ENCODE measurements at regions not wholly inside any gene's neighbourhood (a gene's known extent, or its start where the extent isn't known, plus 50 kb on each side); places are given as distances from the start of the nearest gene placed in this dataset.

DNA sequence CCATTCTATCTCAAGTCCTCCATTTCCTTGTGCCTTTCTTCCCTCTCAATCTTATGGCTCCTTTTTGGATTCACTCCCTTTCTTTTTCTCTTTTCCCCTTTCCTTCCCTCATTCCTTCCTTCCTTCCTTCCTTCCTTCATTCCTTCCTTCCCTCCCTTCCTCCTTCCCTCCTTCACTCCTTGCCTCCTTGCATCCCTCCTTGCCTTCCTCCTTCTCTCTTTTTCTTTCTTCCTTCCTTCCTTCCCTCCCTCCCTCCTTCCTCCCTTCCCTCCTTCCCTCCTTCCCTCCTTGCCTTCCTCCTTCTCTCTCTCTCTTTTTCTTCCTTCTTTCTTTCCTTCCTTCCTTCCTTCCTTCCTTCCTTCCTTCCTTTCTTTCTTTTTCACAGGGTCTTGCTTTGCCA is 120.1 kb downstream of the SAMD9 start:
- no peak overlapping the region for H3K27ac ChIP-seq
- TF ChIP-seq POLR2A (IDR thresholded peaks at IDR 0.05), result no peak
- no peak for TF ChIP-seq POLR2AphosphoS5 (IDR thresholded peaks at IDR 0.05)
- TF ChIP-seq, protein P1, sequence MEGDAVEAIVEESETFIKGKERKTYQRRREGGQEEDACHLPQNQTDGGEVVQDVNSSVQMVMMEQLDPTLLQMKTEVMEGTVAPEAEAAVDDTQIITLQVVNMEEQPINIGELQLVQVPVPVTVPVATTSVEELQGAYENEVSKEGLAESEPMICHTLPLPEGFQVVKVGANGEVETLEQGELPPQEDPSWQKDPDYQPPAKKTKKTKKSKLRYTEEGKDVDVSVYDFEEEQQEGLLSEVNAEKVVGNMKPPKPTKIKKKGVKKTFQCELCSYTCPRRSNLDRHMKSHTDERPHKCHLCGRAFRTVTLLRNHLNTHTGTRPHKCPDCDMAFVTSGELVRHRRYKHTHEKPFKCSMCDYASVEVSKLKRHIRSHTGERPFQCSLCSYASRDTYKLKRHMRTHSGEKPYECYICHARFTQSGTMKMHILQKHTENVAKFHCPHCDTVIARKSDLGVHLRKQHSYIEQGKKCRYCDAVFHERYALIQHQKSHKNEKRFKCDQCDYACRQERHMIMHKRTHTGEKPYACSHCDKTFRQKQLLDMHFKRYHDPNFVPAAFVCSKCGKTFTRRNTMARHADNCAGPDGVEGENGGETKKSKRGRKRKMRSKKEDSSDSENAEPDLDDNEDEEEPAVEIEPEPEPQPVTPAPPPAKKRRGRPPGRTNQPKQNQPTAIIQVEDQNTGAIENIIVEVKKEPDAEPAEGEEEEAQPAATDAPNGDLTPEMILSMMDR (IDR thresholded peaks at IDR 0.05 in 8 of 11, conservative IDR thresholded peaks at IDR 0.05 in 3 of 11), result no peak
- DNase-seq, result no peak
- no peaks in the 10 kb centered on the region for H3K36me3 ChIP-seq
- no peaks in the 10 kb centered on the region for H3K4me1 ChIP-seq
- no peak overlapping the region for H3K4me3 ChIP-seq
- intact Hi-C loops (cut with DNase I; ENCODE audit: low total_unique reads), result no loop called here
- H3K27me3 ChIP-seq (replicated peaks in 1 of 7), result peaks cover 0 to 4% (median 0%) of the 10 kb centered on the region in 7 donors
- H3K9me3 ChIP-seq, result no peaks in the 10 kb centered on the region

DNA sequence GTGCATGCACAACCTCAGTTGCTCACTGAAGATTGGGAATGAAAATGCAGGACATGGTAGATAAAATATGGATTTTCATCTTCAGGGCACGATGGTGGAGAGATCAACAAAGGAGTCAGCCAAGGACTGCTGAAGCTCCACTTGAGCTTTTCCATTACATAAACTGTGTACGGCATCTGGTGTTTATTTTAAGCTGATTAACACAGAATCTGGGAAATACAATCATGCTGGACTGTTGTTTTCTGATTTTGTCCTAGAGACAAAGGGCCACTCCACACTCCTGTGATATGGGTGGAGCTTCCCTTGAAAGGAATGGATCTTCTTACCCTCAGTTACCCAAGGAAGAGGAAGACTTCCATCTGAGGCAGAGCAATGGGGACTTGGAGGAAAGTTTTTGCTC is 120.6 kb downstream of the SAMD9 start:
- no peaks in the 10 kb centered on the region for H3K36me3 ChIP-seq
- 47 to 88% (median 77%) methylated on average over 2 of the region's 2 CpGs for WGBS, 5 donors
- H3K27ac ChIP-seq, result no peak overlapping the region
- no peaks in the 10 kb centered on the region for H3K9me3 ChIP-seq
- intact Hi-C loops (cut with DNase I; ENCODE audit: low total_unique reads), result no loop called here
- no peaks in the 10 kb centered on the region for H3K4me1 ChIP-seq
- TF ChIP-seq, protein P1 (IDR thresholded peaks at IDR 0.05 in 8 of 11, conservative IDR thresholded peaks at IDR 0.05 in 3 of 11), result no peak
- no peak for TF ChIP-seq POLR2A (IDR thresholded peaks at IDR 0.05)
- no peak for TF ChIP-seq POLR2AphosphoS5 (IDR thresholded peaks at IDR 0.05)
- H3K4me3 ChIP-seq, result no peak overlapping the region
- no peak for DNase-seq
- peaks cover 0 to 4% (median 0%) of the 10 kb centered on the region in 7 donors for H3K27me3 ChIP-seq (replicated peaks in 1 of 7)

DNA sequence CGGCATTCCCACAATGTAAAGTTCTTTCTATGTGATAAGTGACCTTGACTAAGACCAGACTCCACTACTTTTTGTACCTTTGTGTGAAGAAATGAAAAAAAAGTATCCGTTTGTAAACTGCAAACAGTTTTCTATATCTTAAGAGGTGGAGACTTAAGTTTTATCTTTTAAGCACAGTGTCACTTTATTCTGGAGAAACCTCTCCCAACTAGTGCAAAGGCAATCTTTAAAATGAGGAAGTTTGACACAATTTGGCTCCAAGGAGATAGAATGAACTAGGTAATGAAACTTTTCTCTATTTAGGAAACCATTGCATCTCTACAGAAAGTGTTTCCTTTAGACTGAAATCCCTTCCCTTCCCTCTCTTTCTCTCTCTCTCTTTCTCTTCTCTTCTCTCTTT is 122.9 kb downstream of the SAMD9 start:
- no peaks in the 10 kb centered on the region for H3K9me3 ChIP-seq
- H3K4me3 ChIP-seq, result no peak overlapping the region
- TF ChIP-seq, protein P1 (IDR thresholded peaks at IDR 0.05 in 8 of 11, conservative IDR thresholded peaks at IDR 0.05 in 3 of 11), result no peak
- TF ChIP-seq POLR2A (IDR thresholded peaks at IDR 0.05) (no peak), POLR2AphosphoS5 (IDR thresholded peaks at IDR 0.05) (no peak)
- peaks cover 0 to 4% (median 0%) of the 10 kb centered on the region in 7 donors for H3K27me3 ChIP-seq (replicated peaks in 1 of 7)
- intact Hi-C loops (cut with DNase I; ENCODE audit: low total_unique reads), result no loop called here
- no peaks in the 10 kb centered on the region for H3K36me3 ChIP-seq
- no peaks in the 10 kb centered on the region for H3K4me1 ChIP-seq
- H3K27ac ChIP-seq, result no peak overlapping the region
- no peak for DNase-seq
- WGBS, 5 donors, result 68 to 79% (median 73%) methylated on average over 2 of the region's 2 CpGs

DNA sequence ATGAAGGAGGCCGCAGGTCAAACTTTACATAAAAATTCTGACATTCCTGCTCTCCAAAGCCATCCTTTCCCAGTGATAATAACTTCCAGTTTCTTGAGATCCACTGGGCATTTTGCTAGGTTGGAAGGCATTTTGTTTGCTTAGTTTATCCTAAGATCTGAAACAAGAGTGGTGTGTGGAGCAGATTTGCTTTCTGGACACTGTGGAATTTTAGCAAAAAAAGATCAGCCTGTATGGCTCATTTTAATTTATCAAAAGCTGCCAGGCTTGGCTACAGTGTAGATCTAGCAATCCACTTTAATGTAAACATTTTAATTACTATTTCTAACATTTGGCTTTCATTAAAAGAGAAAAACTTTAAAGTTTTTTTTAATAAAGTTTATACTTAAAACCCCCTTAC is 124.8 kb downstream of the SAMD9 start:
- no peak for DNase-seq
- WGBS, 5 donors, result 76 to 100% (median 88%) methylated on average over 1 of the region's 1 CpG
- H3K4me1 ChIP-seq, result no peaks in the 10 kb centered on the region
- TF ChIP-seq, protein P1 (IDR thresholded peaks at IDR 0.05 in 8 of 11, conservative IDR thresholded peaks at IDR 0.05 in 3 of 11), result no peak
- no peak for TF ChIP-seq POLR2AphosphoS5 (IDR thresholded peaks at IDR 0.05)
- no peak for TF ChIP-seq POLR2A (IDR thresholded peaks at IDR 0.05)
- intact Hi-C loops (cut with DNase I; ENCODE audit: low total_unique reads), result no loop called here
- H3K9me3 ChIP-seq, result no peaks in the 10 kb centered on the region
- no peaks in the 10 kb centered on the region for H3K36me3 ChIP-seq
- no peak overlapping the region for H3K27ac ChIP-seq
- peaks cover 0 to 4% (median 0%) of the 10 kb centered on the region in 7 donors for H3K27me3 ChIP-seq (replicated peaks in 1 of 7)
- H3K4me3 ChIP-seq, result no peak overlapping the region
